ENCODE measurements at regions not wholly inside any gene's neighbourhood (a gene's known extent, or its start where the extent isn't known, plus 50 kb on each side); places are given as distances from the start of the nearest gene placed in this dataset.

DNA sequence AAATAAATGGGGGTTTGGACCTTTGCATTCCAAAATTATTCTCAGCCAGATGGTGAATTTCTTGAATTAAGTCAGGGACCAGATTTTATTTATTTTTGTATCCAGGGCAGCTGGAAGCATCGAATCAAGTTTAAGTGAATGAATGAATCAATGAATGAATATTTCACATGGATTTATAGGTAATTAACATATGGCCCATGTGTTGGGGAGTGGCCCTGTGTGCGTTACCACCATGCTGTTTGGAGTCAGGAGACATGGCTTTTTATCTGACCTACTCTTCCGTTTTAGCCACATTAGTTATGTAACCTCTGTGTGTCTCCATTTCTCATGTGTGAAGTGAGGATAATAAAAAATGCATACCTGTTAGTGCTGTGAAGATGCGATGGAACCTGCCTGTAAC, 213.5 kb downstream of the CDH26 start:
- ATAC-seq (no peak), DNase-seq (no peak)
- Histone ChIP-seq H3K9me3 (no peaks in the 10 kb centered on the region), H3K4me3 (no peak overlapping the region), H3K36me3 (ENCODE audit: low read depth) (no peaks in the 10 kb centered on the region), H3K4me1 (ENCODE audit: low read depth) (no peaks in the 10 kb centered on the region)
- intact Hi-C loops (cut with DNase I, micrococcal nuclease) = no loop called here
- TF ChIP-seq CTCF (IDR thresholded peaks at IDR 0.05) = no peak

DNA sequence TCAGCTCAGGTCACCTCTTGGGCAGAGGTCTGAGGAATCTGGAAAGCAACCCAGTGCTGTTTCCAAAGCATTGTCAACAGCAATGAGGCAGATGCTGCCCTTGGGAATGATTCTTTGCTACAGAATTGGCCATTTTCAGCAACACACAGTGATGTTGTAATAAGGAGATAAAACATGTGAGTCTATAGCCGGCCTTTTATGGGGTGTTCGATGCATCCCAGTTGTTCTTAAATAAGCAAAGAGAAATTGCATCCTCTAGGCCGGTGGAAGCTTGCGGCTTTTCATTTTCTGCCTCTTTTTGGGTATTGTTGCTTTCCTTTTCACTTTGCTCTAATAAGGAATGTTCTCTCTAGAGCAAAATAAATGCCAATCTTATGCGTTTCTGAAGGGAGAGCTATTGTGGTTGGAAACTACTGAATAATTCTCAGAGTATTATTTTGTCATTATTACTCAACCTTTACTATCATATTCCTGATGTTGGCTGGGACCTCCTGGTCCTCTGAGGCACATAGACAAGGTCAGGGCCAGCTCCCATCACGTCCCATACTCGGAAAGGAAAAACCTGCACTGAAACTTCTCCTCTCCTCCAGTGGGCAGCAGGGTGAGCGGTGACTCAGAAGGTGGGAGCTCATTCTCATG, 214.2 kb downstream of the CDH26 start:
- no peaks in the 10 kb centered on the region for H3K36me3 ChIP-seq (ENCODE audit: low read depth)
- DNase-seq (no peak), ATAC-seq (no peak)
- intact Hi-C loops (cut with DNase I, micrococcal nuclease) = no loop called here
- TF ChIP-seq CTCF (IDR thresholded peaks at IDR 0.05) = no peak
- H3K4me1 ChIP-seq (ENCODE audit: low read depth) = no peaks in the 10 kb centered on the region
- no peak overlapping the region for H3K4me3 ChIP-seq
- no peaks in the 10 kb centered on the region for H3K9me3 ChIP-seq

- Histone ChIP-seq H3K4me1 (ENCODE audit: low read depth) (no peaks in the 10 kb centered on the region), H3K36me3 (ENCODE audit: low read depth) (no peaks in the 10 kb centered on the region), H3K9me3 (no peaks in the 10 kb centered on the region), H3K4me3 (no peak overlapping the region)
- DNase-seq (no peak), ATAC-seq (no peak)
- TF ChIP-seq CTCF (IDR thresholded peaks at IDR 0.05) = no peak
- intact Hi-C loops (cut with DNase I, micrococcal nuclease) = no loop called here
These were observed 218.9 kb downstream of the CDH26 start for GRCh38 chr20:60177080-60177479.

- DNase-seq (no peak), ATAC-seq (no peak)
- intact Hi-C loops (cut with DNase I, micrococcal nuclease) = no loop called here
- no peak for TF ChIP-seq CTCF (IDR thresholded peaks at IDR 0.05)
- no peak overlapping the region for H3K4me3 ChIP-seq
- no peaks in the 10 kb centered on the region for H3K36me3 ChIP-seq (ENCODE audit: low read depth)
- no peaks in the 10 kb centered on the region for H3K4me1 ChIP-seq (ENCODE audit: low read depth)
- no peaks in the 10 kb centered on the region for H3K9me3 ChIP-seq
These were observed 222.8 kb downstream of the CDH26 start for GRCh38 chr20:60180986-60181385.

- intact Hi-C loops (cut with DNase I, micrococcal nuclease) = no loop called here
- no peaks in the 10 kb centered on the region for H3K9me3 ChIP-seq
- DNase-seq (no peak), ATAC-seq (no peak)
- H3K4me1 ChIP-seq (ENCODE audit: low read depth) = no peaks in the 10 kb centered on the region
- no peaks in the 10 kb centered on the region for H3K36me3 ChIP-seq (ENCODE audit: low read depth)
- TF ChIP-seq CTCF (IDR thresholded peaks at IDR 0.05) = no peak
- no peak overlapping the region for H3K4me3 ChIP-seq
These were observed 228.2 kb downstream of the CDH26 start for GRCh38 chr20:60186412-60186811.

DNA sequence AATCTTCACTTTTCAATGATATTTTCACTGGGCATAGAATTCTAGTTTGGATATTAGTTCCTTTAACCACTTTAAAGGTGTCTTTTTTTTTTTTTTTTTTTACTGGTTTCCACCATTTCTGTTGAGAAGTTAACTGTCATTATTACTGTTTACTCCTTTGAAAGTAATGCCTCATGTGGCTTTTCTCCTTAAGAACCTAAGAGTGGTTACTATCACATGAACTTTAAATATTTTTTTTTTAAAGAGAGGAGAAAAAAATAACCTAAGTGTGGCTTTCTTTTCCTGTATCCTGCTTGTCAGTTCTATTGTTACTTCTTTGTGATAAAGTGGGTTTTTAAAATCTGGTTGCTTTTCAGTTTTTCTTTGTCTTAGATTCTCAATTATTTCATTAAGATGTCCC, 229.5 kb downstream of the CDH26 start:
- intact Hi-C loops (cut with DNase I, micrococcal nuclease) = no loop called here
- H3K4me1 ChIP-seq (ENCODE audit: low read depth) = no peaks in the 10 kb centered on the region
- ATAC-seq (no peak), DNase-seq (no peak)
- no peak for TF ChIP-seq CTCF (IDR thresholded peaks at IDR 0.05)
- H3K36me3 ChIP-seq (ENCODE audit: low read depth) = no peaks in the 10 kb centered on the region
- no peaks in the 10 kb centered on the region for H3K9me3 ChIP-seq
- H3K4me3 ChIP-seq = no peak overlapping the region
